Fibroblast of villous mesenchyme (primary cell): ENCODE measurements at regions not wholly inside any gene's neighbourhood (a gene's known extent, or its start where the extent isn't known, plus 50 kb on each side); places are given as distances from the start of the nearest gene placed in this dataset.

Experiments used
- DNase-seq: peaks from one replicate; pipeline ENCODE4 v3.0.0-alpha.2; 2010; ENCODE audit warnings: low read depth
- H3K4me3 ChIP-seq: 2 replicates; pipeline ENCODE4 v1.5.1; 2011; ENCODE audit warnings: low read depth, mild to moderate bottlenecking, low read length
- TF ChIP-seq, protein P1 (sequence below): IDR thresholded peaks from 2 replicates; pipeline ENCODE4 v1.5.1; 2012; ENCODE audit warnings: low read depth, mild to moderate bottlenecking, low read length; ENCODE audit not compliant: insufficient read depth

DNA sequence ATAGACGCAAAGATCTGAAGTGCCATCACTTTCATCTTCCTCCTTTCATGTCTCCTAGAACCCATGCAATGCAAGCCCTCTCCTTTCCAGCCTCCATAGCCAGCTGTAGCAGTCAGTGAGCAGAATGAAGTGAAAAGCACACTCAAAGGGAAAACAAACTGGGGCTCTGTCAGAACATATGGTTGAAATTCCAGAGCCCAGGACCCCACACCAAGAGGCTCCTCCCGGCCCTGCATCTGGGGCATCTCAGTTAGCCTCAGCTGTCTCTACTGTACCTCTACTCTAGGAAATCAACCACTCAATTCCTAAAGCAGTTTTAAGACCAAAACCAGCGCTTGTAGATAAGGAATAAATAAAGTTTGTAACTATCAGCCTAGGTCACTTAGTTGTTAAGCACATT is 73.8 kb upstream of the P3H2 start:
- TF ChIP-seq, protein P1, sequence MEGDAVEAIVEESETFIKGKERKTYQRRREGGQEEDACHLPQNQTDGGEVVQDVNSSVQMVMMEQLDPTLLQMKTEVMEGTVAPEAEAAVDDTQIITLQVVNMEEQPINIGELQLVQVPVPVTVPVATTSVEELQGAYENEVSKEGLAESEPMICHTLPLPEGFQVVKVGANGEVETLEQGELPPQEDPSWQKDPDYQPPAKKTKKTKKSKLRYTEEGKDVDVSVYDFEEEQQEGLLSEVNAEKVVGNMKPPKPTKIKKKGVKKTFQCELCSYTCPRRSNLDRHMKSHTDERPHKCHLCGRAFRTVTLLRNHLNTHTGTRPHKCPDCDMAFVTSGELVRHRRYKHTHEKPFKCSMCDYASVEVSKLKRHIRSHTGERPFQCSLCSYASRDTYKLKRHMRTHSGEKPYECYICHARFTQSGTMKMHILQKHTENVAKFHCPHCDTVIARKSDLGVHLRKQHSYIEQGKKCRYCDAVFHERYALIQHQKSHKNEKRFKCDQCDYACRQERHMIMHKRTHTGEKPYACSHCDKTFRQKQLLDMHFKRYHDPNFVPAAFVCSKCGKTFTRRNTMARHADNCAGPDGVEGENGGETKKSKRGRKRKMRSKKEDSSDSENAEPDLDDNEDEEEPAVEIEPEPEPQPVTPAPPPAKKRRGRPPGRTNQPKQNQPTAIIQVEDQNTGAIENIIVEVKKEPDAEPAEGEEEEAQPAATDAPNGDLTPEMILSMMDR = no peak
- no peak for DNase-seq
- H3K4me3 ChIP-seq = no peak overlapping the region

DNA sequence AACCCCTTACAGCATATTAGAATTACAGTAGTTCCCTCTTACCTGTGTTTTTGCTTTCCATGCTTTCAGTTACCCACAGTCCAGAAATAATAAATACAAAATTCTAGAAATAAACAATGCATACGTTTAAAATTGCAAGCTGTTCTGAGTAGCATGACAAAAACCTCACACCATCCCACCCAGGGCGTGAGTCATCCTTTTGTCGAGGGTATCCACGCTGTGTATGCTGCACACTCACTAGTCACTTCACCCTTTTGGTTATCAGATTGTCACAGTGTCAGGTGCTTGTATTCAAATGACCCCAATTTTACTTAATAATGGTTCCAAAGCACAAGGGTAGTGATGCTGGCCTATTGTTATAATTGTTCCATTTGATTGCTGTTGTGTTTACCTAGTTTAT is 72.5 kb upstream of the P3H2 start:
- DNase-seq = no peak
- H3K4me3 ChIP-seq = no peak overlapping the region
- TF ChIP-seq, protein P1 = no peak

DNA sequence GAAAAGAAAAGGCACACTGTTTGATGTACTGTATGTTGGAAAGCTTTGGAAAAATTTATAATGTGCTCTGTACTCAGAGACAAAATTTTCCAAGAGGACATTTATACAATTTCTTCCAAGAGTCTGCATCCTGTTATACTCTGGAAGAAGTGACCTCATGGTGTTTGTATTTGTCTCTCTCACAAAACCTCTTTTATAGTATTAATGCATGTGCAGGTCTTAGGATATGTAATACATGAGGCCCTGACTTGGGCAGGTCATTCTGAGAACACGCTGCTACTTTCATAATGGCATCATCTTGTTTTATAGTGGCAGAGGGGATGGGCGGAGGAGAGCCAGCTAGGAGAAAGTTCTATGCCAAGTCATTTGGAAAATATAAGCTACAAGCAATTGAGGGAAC is 72.0 kb upstream of the P3H2 start:
- no peak for DNase-seq
- no peak overlapping the region for H3K4me3 ChIP-seq
- TF ChIP-seq, protein P1 = no peak

DNA sequence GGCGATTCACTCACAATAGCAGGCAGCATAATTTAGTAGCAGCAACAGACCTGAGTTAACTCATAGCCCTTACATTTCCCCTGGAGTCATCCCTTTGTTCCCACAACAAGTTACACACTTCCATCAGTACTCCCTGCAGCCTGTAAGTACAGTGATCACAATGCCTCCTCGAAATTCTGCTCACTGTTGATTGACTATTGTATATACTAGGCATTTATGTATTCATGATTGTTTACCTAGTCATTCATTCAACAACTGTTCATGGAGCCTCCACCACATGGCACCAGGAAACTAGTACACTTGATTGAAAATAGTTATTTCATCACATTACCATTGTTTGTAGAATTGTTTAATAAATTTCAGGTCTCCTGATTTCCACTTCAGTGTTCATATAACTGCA is 71.4 kb upstream of the P3H2 start:
- no peak overlapping the region for H3K4me3 ChIP-seq
- DNase-seq = no peak
- TF ChIP-seq, protein P1 = no peak

DNA sequence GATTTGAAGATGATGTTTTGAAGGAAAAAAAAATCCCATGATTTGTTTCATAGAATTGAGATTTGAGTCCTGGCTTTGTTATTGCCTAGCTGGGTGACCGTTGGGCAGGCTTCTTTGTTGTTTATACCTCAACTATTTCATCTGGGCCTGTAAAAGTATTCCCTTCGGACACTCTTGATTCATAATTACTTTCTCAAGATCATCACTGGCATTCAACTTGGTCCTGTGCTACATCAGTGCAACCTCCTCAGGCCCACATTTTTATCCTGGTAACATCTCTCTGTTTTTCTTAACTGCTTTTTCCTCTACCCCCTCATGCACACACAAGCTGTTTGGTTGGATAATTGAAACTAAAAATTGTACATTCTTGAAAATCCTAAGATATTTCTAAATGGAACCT is 67.5 kb upstream of the P3H2 start:
- DNase-seq = no peak
- TF ChIP-seq, protein P1 = no peak
- H3K4me3 ChIP-seq = no peak overlapping the region

GRCh38 chr3:190183121-190183520 is 62.4 kb upstream of the P3H2 start:
- DNase-seq = peak; percentile 91
- TF ChIP-seq, protein P1 = no peak
- H3K4me3 ChIP-seq = no peak overlapping the region

- H3K4me3 ChIP-seq = no peak overlapping the region
- DNase-seq = no peak
- TF ChIP-seq, protein P1 = no peak
These were observed 61.8 kb upstream of the P3H2 start for GRCh38 chr3:190182418-190183043.
